Thyroid gland (tissue), 4 donors: ENCODE measurements at regions not wholly inside any gene's neighbourhood (a gene's known extent, or its start where the extent isn't known, plus 50 kb on each side); places are given as distances from the start of the nearest gene placed in this dataset.

Experiments used
- CTCF ChIP-seq, 6 experiments: fragments of 200-600 bp in 3 of 6; fragments of 450-650 bp in 3 of 6; sonication (generic) in 3 of 6; IDR thresholded peaks; one replicate each; pipeline ENCODE4 v1.5.1; 2016 to 2019; ENCODE audit warnings: antibody characterized with exemption in 6 of 6, mild to moderate bottlenecking in 2 of 6, inconsistent platforms in 1 of 6, moderate library complexity in 1 of 6
- POLR2A ChIP-seq, 2 donors: fragments of 450-650 bp; IDR thresholded peaks; one replicate each; pipeline ENCODE4 v1.6.1; 2017; ENCODE audit warnings: antibody characterized with exemption in 2 of 2, mild to moderate bottlenecking in 2 of 2, moderate library complexity in 1 of 2

GRCh38 chr16:80113873-80114574, 426.8 kb upstream of the DYNLRB2 start:
- TF ChIP-seq CTCF (IDR thresholded peaks at IDR 0.05) (no peak), POLR2A (IDR thresholded peaks at IDR 0.05) (no peak)
